Adrenal gland (tissue), 9 donors: ENCODE measurements at regions not wholly inside any gene's neighbourhood (a gene's known extent, or its start where the extent isn't known, plus 50 kb on each side); places are given as distances from the start of the nearest gene placed in this dataset.

ENCODE experiments used
- DNase-seq, 7 donors: peaks; one replicate each; pipeline ENCODE4 v3.0.0-alpha.2; 2019 to 2020
- H3K27ac ChIP-seq, 5 donors: fragments of 200-600 bp; sonication (generic) in 4 of 5; 1 replicate in 3 of 5; 2 replicates in 2 of 5; pipeline versions ENCODE4 v1.5.1 to v1.8.0; 2016 to 2020; ENCODE audit warnings: mild to moderate bottlenecking in 1 of 5
- H3K27me3 ChIP-seq: fragments of 200-600 bp; 2 replicates; pipeline ENCODE4 v1.8.0; 2021
- H3K36me3 ChIP-seq, 2 donors: fragments of 200-600 bp; replicated peaks in 1 of 2; 1 replicate in 1 of 2; 2 replicates in 1 of 2; pipeline versions ENCODE4 v1.5.1 to v1.8.0; 2018 to 2022
- H3K4me1 ChIP-seq, 2 donors: fragments of 200-600 bp; replicated peaks in 1 of 2; 1 replicate in 1 of 2; 2 replicates in 1 of 2; pipeline versions ENCODE4 v1.5.1 to v1.8.0; 2018 to 2021
- H3K4me3 ChIP-seq, 4 donors: fragments of 200-600 bp; sonication (generic) in 3 of 4; one replicate each; pipeline ENCODE4 v1.5.1; 2016 to 2018
- H3K9me3 ChIP-seq, 3 donors: fragments of 200-600 bp; sonication (generic) in 1 of 3; replicated peaks in 1 of 3; 1 replicate in 2 of 3; 2 replicates in 1 of 3; pipeline versions ENCODE4 v1.5.1 to v1.8.0; 2016 to 2021
- POLR2A ChIP-seq, 2 donors: fragments of 450-650 bp; IDR thresholded peaks; one replicate each; pipeline ENCODE4 v1.6.1; 2017; ENCODE audit warnings: antibody characterized with exemption in 2 of 2, mild to moderate bottlenecking in 2 of 2, moderate library complexity in 1 of 2
- WGBS, 4 donors: extraction: QIAGEN DNeasy Blood & Tissue Kit in 2 of 4; methylation state at CpG; one replicate each; pipeline versions ENCODE4 v1.1.5 to v1.1.7; 2013 to 2017; 5-methylcytosine and 5-hydroxymethylcytosine counted together
- intact Hi-C, 2 donors: fragments of 100-400 bp; cut with DNase I; formaldehyde crosslinking; loops; one replicate each; pipeline versions ENCODE4 v1.14.1 to v1.15.0; 2022 to 2023
- TF ChIP-seq, protein P1 (sequence below), 6 experiments: fragments of 450-650 bp in 4 of 6; fragments of 200-600 bp in 2 of 6; sonication (generic) in 1 of 6; IDR thresholded peaks; 1 replicate in 5 of 6; 2 replicates in 1 of 6; pipeline versions ENCODE4 v1.5.1 to v1.8.0; 2016 to 2021; ENCODE audit warnings: antibody characterized with exemption in 6 of 6, mild to moderate bottlenecking in 2 of 6, moderate library complexity in 1 of 6
- donor health status: healthy with polysubstance abuse.
- donor health status: Bipolar disorder and iron deficiency.
- donor health status: DM: yes; HTN: yes; CAD: no.
- donor health status: DM: no; HTN: no; CAD: no.
- donor health status: DM: no; HTN: no; CAD: no.

DNA sequence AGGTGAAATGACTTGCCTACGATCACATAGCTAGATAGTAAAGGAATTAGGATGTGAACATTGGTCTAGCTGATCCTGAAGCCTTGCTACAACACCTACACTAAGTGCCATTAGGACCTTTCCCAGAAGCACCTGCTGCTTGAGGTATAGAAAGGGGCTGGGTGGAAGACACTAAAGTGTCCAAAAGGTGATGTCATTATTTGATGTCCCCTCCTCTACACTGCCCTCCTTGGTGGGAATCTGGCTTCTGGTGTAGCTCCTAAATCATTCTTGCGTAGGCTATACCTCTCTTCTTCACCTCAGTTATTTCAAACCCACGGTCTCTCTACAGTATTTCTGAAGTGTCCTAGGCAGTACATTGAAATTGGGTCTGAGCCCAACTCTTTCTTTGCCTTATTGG lies 132.5 kb upstream of the FGGY start:
- no peaks in the 10 kb centered on the region for H3K27me3 ChIP-seq
- H3K4me3 ChIP-seq = no peak overlapping the region
- no peak for TF ChIP-seq POLR2A (IDR thresholded peaks at IDR 0.05)
- no peak for DNase-seq
- WGBS, 4 donors = 59 to 67% (median 62%) methylated on average over 3 of the region's 3 CpGs
- H3K9me3 ChIP-seq = no peaks in the 10 kb centered on the region
- H3K36me3 ChIP-seq = no peaks in the 10 kb centered on the region
- no peak overlapping the region for H3K27ac ChIP-seq
- H3K4me1 ChIP-seq = peaks cover 0 to 16% of the 10 kb centered on the region in 2 donors
- intact Hi-C loops = no loop called here

DNA sequence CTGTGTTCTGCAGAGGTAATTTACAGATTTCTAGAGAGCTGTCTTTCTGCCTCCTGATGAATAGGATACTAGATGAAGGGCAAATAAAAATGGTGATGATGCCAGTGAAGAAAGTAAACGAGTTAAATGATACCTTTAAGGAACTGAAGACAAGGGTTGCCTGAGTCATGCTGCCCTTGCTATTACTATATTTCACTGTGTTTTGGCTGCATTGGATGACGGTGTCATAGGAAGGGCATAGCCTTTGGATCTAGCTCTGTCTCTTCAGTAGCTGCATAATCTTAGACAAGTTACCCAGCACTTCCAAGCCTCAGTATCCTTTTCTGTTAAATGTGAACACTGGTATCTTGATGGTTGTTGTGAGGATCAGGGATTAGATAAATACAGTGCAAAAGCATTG lies 131.5 kb upstream of the FGGY start:
- WGBS, 4 donors = 15 to 23% (median 20%) methylated on average over 2 of the region's 2 CpGs
- TF ChIP-seq, protein P1, sequence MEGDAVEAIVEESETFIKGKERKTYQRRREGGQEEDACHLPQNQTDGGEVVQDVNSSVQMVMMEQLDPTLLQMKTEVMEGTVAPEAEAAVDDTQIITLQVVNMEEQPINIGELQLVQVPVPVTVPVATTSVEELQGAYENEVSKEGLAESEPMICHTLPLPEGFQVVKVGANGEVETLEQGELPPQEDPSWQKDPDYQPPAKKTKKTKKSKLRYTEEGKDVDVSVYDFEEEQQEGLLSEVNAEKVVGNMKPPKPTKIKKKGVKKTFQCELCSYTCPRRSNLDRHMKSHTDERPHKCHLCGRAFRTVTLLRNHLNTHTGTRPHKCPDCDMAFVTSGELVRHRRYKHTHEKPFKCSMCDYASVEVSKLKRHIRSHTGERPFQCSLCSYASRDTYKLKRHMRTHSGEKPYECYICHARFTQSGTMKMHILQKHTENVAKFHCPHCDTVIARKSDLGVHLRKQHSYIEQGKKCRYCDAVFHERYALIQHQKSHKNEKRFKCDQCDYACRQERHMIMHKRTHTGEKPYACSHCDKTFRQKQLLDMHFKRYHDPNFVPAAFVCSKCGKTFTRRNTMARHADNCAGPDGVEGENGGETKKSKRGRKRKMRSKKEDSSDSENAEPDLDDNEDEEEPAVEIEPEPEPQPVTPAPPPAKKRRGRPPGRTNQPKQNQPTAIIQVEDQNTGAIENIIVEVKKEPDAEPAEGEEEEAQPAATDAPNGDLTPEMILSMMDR (IDR thresholded peaks at IDR 0.05) = no peak
- no peak for TF ChIP-seq POLR2A (IDR thresholded peaks at IDR 0.05)
- Histone ChIP-seq H3K27ac (no peak overlapping the region), H3K4me3 (no peak overlapping the region), H3K27me3 (no peaks in the 10 kb centered on the region), H3K4me1 (peaks cover 0 to 17% of the 10 kb centered on the region in 2 donors), H3K9me3 (no peaks in the 10 kb centered on the region), H3K36me3 (no peaks in the 10 kb centered on the region)
- intact Hi-C loops = no loop called here
- no peak for DNase-seq

DNA sequence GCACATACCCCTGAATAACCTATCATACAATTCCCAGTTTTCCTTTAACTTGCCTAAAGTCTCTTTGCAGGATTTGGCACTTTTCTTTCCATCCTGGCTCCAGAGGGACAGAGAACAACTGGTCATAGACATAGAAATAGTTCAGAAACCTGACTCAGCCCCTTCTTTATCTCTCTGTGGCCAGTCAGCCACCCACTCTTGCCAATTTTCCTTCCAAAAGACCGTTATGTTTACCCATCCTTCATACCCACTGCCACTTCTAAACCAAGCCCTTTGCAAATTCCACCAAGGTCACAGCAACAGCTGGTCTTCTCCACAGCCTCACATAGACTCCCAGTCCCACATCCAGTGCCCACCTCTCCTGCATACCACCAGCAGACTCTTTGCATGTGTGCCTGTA lies 127.2 kb upstream of the FGGY start:
- WGBS, 4 donors = 27 to 42% (median 34%) methylated on average over 1 of the region's 1 CpG
- TF ChIP-seq POLR2A (IDR thresholded peaks at IDR 0.05) = no peak
- TF ChIP-seq, protein P1 (IDR thresholded peaks at IDR 0.05) = no peak
- Histone ChIP-seq H3K36me3 (no peaks in the 10 kb centered on the region), H3K27ac (no peak overlapping the region), H3K9me3 (no peaks in the 10 kb centered on the region), H3K4me3 (no peak overlapping the region), H3K4me1 (peaks cover 0 to 27% of the 10 kb centered on the region in 2 donors), H3K27me3 (no peaks in the 10 kb centered on the region)
- intact Hi-C loops = no loop called here
- peak in 4 of 7 donors; percentile 22 to 64 (median 42) for DNase-seq

DNA sequence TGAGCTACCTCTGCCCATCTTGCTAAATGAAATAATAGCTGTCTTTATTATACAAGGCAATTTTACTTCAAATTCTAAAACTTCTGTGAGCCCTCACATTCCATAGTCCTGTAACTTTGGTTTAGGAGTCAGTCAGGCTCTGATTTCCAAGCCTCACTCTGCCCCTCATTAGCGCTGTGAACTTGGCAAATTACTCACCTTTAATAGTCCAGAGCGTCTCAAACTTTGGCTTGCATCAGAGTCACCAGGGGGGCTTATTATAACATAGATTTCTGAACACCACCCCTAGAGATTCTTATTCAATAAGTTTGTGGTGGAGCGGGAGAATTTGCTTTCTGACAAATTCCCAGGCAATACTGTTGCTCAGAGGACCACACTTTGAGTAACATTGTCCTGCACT lies 126.2 kb upstream of the FGGY start:
- 94 to 98% (median 97%) methylated on average over 3 of the region's 3 CpGs for WGBS, 4 donors
- H3K27ac ChIP-seq = peak overlapping the region in 1 of 5 donors; percentile 40
- H3K4me3 ChIP-seq = no peak overlapping the region

DNA sequence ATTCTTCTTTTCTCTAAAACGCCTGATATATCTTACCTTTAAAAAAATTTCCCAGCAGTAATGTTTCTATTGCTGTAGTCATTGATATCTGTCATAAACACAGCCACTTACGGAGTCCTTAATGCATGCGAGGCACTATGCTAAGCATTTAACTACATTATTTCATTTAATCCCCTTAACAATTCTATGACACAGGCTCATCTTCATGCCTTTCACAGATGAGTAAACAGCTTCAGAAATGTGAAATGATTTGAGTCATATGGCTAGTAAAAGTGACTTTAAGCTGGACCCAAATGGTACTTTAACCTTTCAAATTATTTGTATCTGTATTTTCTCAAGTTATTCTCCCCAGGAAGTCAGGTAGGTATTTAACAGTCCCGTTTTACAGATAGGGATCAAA lies 125.1 kb upstream of the FGGY start:
- H3K27me3 ChIP-seq = no peaks in the 10 kb centered on the region
- no peak for TF ChIP-seq POLR2A (IDR thresholded peaks at IDR 0.05)
- TF ChIP-seq, protein P1 (IDR thresholded peaks at IDR 0.05) = no peak
- peaks cover 0 to 20% of the 10 kb centered on the region in 2 donors for H3K4me1 ChIP-seq
- 71 to 83% (median 78%) methylated on average over 4 of the region's 4 CpGs for WGBS, 4 donors
- no peak for DNase-seq
- no peaks in the 10 kb centered on the region for H3K36me3 ChIP-seq
- intact Hi-C loops = no loop called here
- no peak overlapping the region for H3K4me3 ChIP-seq
- peak overlapping the region in 1 of 5 donors; percentile 40 for H3K27ac ChIP-seq
- no peaks in the 10 kb centered on the region for H3K9me3 ChIP-seq

More for the DNA sequence above, 126.2 kb upstream of the FGGY start:
- intact Hi-C loops = no loop called here
- Histone ChIP-seq H3K4me1 (peaks cover 0 to 20% of the 10 kb centered on the region in 2 donors), H3K36me3 (no peaks in the 10 kb centered on the region), H3K9me3 (no peaks in the 10 kb centered on the region), H3K27me3 (no peaks in the 10 kb centered on the region)
- no peak for TF ChIP-seq POLR2A (IDR thresholded peaks at IDR 0.05)
- TF ChIP-seq, protein P1 (IDR thresholded peaks at IDR 0.05) = no peak
- DNase-seq = no peak
